ENCODE measurements at regions not wholly inside any gene's neighbourhood (a gene's known extent, or its start where the extent isn't known, plus 50 kb on each side); places are given as distances from the start of the nearest gene placed in this dataset.

- TF ChIP-seq CTCF (IDR thresholded peaks at IDR 0.05) (no peak), POLR2A (IDR thresholded peaks at IDR 0.05) (no peak), EP300 (IDR thresholded peaks at IDR 0.05) (no peak)
Measured at GRCh38 chr17:71656964-71657858, 463.6 kb upstream of the SOX9 start.

All from ovary (tissue), 3 donors.